AML-193 (cell line): ENCODE measurements at regions not wholly inside any gene's neighbourhood (a gene's known extent, or its start where the extent isn't known, plus 50 kb on each side); places are given as distances from the start of the nearest gene placed in this dataset.

ENCODE experiments used
- DNase-seq, 2 experiments: peaks; one replicate each; lab custom pipeline; 2025; lab: John Stamatoyannopoulos, UW

GRCh38 chr22:48748113-48748859 is 1079.4 kb downstream of the BRD1 start:
- no peak for DNase-seq

GRCh38 chr22:48746789-48747425 is 1080.8 kb downstream of the BRD1 start:
- DNase-seq = no peak

GRCh38 chr22:48745842-48746788 is 1081.6 kb downstream of the BRD1 start:
- no peak for DNase-seq

- DNase-seq = no peak
Observed at GRCh38 chr22:48744967-48745841, 1082.5 kb downstream of the BRD1 start.

- DNase-seq = no peak
Observed at GRCh38 chr22:48744283-48744641, 1083.4 kb downstream of the BRD1 start.

GRCh38 chr22:48743601-48744282 is 1083.9 kb downstream of the BRD1 start:
- no peak for DNase-seq

- DNase-seq = no peak
Observed at GRCh38 chr22:48742556-48743343, 1084.9 kb downstream of the BRD1 start.

- DNase-seq = no peak
Observed at GRCh38 chr22:48742191-48742555, 1085.5 kb downstream of the BRD1 start.

GRCh38 chr22:48741540-48741939 is 1086.1 kb downstream of the BRD1 start:
- DNase-seq = no peak

- no peak for DNase-seq
Observed at GRCh38 chr22:48740731-48741405, 1086.8 kb downstream of the BRD1 start.

GRCh38 chr22:48740086-48740730 is 1087.5 kb downstream of the BRD1 start:
- no peak for DNase-seq

GRCh38 chr22:48739348-48740085 is 1088.2 kb downstream of the BRD1 start:
- no peak for DNase-seq

GRCh38 chr22:48738204-48738980 is 1089.3 kb downstream of the BRD1 start:
- no peak for DNase-seq

GRCh38 chr22:48737461-48738203 is 1090.0 kb downstream of the BRD1 start:
- DNase-seq = no peak

- no peak for DNase-seq
Observed at GRCh38 chr22:48736593-48737460, 1090.8 kb downstream of the BRD1 start.

GRCh38 chr22:48734961-48735360 is 1092.7 kb downstream of the BRD1 start:
- no peak for DNase-seq
